OCI-LY7 (cell line): ENCODE measurements at regions not wholly inside any gene's neighbourhood (a gene's known extent, or its start where the extent isn't known, plus 50 kb on each side); places are given as distances from the start of the nearest gene placed in this dataset.

Experiments
- BruUV-seq: library from RNA; stranded (reverse); fragments of 400-500 nt; replicated peaks from 2 replicates; lab custom pipeline; 2021; lab: Mats Ljungman, UMichigan
- CTCF ChIA-PET: fragments of 300-600 bp; sonication (Branson Sonifier 250); formaldehyde crosslinking; loops from one replicate; lab custom pipeline; 2022; ENCODE audit warnings: antibody characterized with exemption; ENCODE audit not compliant: unreplicated experiment; lab: Charles Lee
- POLR2A ChIA-PET: fragments of 300-600 bp; sonication (Branson Sonifier 250); formaldehyde crosslinking; loops from one replicate; lab custom pipeline; 2022; ENCODE audit warnings: antibody characterized with exemption; lab: Charles Lee
- DNase-seq: peaks from one replicate; pipeline ENCODE4 v3.0.0-alpha.2; 2015; ENCODE audit warnings: low spot score
- H2AFZ ChIP-seq: fragments of 200-600 bp; sonication (generic), shearing (Covaris generic); 2 replicates; pipeline ENCODE4 v1.6.1; 2014; ENCODE audit warnings: mild to moderate bottlenecking, antibody characterized with exemption, low read length, moderate library complexity
- H3K27ac ChIP-seq: fragments of 200-600 bp; sonication (generic); 2 replicates; pipeline ENCODE4 v1.5.1; 2014; ENCODE audit warnings: mixed run types, low read depth, mild to moderate bottlenecking, moderate library complexity, low read length, inconsistent platforms; ENCODE audit not compliant: poor library complexity, severe bottlenecking
- H3K36me3 ChIP-seq: fragments of 200-600 bp; sonication (generic); 2 replicates; pipeline ENCODE4 v1.6.1; 2014; ENCODE audit warnings: mild to moderate bottlenecking, antibody characterized with exemption, low read length, moderate library complexity, mixed read lengths; ENCODE audit not compliant: insufficient read depth
- H3K4me1 ChIP-seq: fragments of 200-600 bp; sonication (generic); 2 replicates; pipeline ENCODE4 v1.5.1; 2014; ENCODE audit warnings: mild to moderate bottlenecking, low read length; ENCODE audit not compliant: insufficient read depth, poor library complexity, severe bottlenecking
- H3K4me2 ChIP-seq: fragments of 200-600 bp; sonication (generic); 2 replicates; pipeline ENCODE4 v1.6.1; 2014; ENCODE audit warnings: mild to moderate bottlenecking, low read length
- H3K4me3 ChIP-seq: fragments of 200-600 bp; sonication (generic); 2 replicates; pipeline ENCODE4 v1.5.1; 2014; ENCODE audit warnings: mild to moderate bottlenecking, low read depth, low read length; ENCODE audit not compliant: poor library complexity, severe bottlenecking
- H3K79me2 ChIP-seq: fragments of 200-600 bp; sonication (generic); 2 replicates; pipeline ENCODE4 v1.6.1; 2016; ENCODE audit warnings: low read depth, mild to moderate bottlenecking, low read length, moderate library complexity, mixed read lengths; ENCODE audit not compliant: insufficient read depth
- H3K9me2 ChIP-seq: fragments of 200-600 bp; sonication (generic); 2 replicates; pipeline ENCODE4 v1.6.1; 2016; ENCODE audit warnings: mild to moderate bottlenecking, low read length, mixed read lengths; ENCODE audit not compliant: insufficient read depth
- H3K9me3 ChIP-seq: fragments of 200-600 bp; sonication (generic); 2 replicates; pipeline ENCODE4 v1.6.1; 2014; ENCODE audit warnings: mild to moderate bottlenecking, mixed run types, low read length, mixed read lengths
- H4K20me1 ChIP-seq: fragments of 200-600 bp; sonication (generic); 2 replicates; pipeline ENCODE4 v1.6.1; 2014; ENCODE audit warnings: mild to moderate bottlenecking, antibody characterized with exemption, low read length, moderate library complexity, mixed read lengths; ENCODE audit not compliant: insufficient read depth
- EZH2phosphoT487 ChIP-seq: fragments of 200-600 bp; sonication (generic); IDR thresholded peaks from 2 replicates; pipeline ENCODE4 v1.6.1; 2018; ENCODE audit warnings: low read depth, borderline replicate concordance, mild to moderate bottlenecking, mixed run types, antibody characterized with exemption, low read length, moderate library complexity, mixed read lengths
- intact Hi-C: fragments of 100-400 bp; cut with micrococcal nuclease; formaldehyde crosslinking; loops from one replicate; pipeline ENCODE4 v1.10.0; 2022; ENCODE audit not compliant: unreplicated experiment
- TF ChIP-seq, protein P1 (sequence below): fragments of 200-600 bp; sonication (generic); conservative IDR thresholded peaks from 2 replicates; pipeline ENCODE4 v1.5.1; 2014; ENCODE audit warnings: mild to moderate bottlenecking, antibody characterized with exemption, low read length, moderate library complexity, mixed read lengths

GRCh38 chr14:106029959-106030358, 503.6 kb downstream of the TMEM121 start:
- TF ChIP-seq, protein P1, sequence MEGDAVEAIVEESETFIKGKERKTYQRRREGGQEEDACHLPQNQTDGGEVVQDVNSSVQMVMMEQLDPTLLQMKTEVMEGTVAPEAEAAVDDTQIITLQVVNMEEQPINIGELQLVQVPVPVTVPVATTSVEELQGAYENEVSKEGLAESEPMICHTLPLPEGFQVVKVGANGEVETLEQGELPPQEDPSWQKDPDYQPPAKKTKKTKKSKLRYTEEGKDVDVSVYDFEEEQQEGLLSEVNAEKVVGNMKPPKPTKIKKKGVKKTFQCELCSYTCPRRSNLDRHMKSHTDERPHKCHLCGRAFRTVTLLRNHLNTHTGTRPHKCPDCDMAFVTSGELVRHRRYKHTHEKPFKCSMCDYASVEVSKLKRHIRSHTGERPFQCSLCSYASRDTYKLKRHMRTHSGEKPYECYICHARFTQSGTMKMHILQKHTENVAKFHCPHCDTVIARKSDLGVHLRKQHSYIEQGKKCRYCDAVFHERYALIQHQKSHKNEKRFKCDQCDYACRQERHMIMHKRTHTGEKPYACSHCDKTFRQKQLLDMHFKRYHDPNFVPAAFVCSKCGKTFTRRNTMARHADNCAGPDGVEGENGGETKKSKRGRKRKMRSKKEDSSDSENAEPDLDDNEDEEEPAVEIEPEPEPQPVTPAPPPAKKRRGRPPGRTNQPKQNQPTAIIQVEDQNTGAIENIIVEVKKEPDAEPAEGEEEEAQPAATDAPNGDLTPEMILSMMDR = no peak
- TF ChIP-seq EZH2phosphoT487 = no peak
- no TSS peak for BruUV-seq
- Histone ChIP-seq H3K4me3 (no peak overlapping the region), H3K9me3 (no peaks in the 10 kb centered on the region), H3K9me2 (no peaks in the 10 kb centered on the region), H3K27ac (no peak overlapping the region), H3K79me2 (no peaks in the 10 kb centered on the region), H3K4me1 (no peaks in the 10 kb centered on the region), H4K20me1 (no peaks in the 10 kb centered on the region), H3K4me2 (no peak overlapping the region), H2AFZ (no peak overlapping the region), H3K36me3 (no peaks in the 10 kb centered on the region)
- DNase-seq = no peak
- intact Hi-C loops = no loop called here
- POLR2A ChIA-PET = no interaction called here
- CTCF ChIA-PET = no interaction called here

- H3K4me3 ChIP-seq = no peak overlapping the region
- H3K4me1 ChIP-seq = no peaks in the 10 kb centered on the region
- POLR2A ChIA-PET = no interaction called here
- no peaks in the 10 kb centered on the region for H3K9me2 ChIP-seq
- no peaks in the 10 kb centered on the region for H3K9me3 ChIP-seq
- H2AFZ ChIP-seq = no peak overlapping the region
- H3K27ac ChIP-seq = no peak overlapping the region
- DNase-seq = no peak
- H3K4me2 ChIP-seq = no peak overlapping the region
- intact Hi-C loops = no loop called here
- no peaks in the 10 kb centered on the region for H4K20me1 ChIP-seq
- BruUV-seq = no TSS peak
- TF ChIP-seq, protein P1 = no peak
- no peak for TF ChIP-seq EZH2phosphoT487
- no peaks in the 10 kb centered on the region for H3K36me3 ChIP-seq
- CTCF ChIA-PET = no interaction called here
- no peaks in the 10 kb centered on the region for H3K79me2 ChIP-seq
Measured at GRCh38 chr14:106037380-106037779, 511.0 kb downstream of the TMEM121 start.

GRCh38 chr14:106038263-106038662, 511.9 kb downstream of the TMEM121 start:
- CTCF ChIA-PET = no interaction called here
- intact Hi-C loops = no loop called here
- no peak for DNase-seq

More at GRCh38 chr14:106038263-106038662, 511.9 kb downstream of the TMEM121 start:
- H4K20me1 ChIP-seq = no peaks in the 10 kb centered on the region
- no TSS peak for BruUV-seq
- no peak overlapping the region for H3K27ac ChIP-seq
- no peaks in the 10 kb centered on the region for H3K9me3 ChIP-seq
- POLR2A ChIA-PET = no interaction called here
- no peaks in the 10 kb centered on the region for H3K79me2 ChIP-seq
- no peak overlapping the region for H3K4me2 ChIP-seq
- no peaks in the 10 kb centered on the region for H3K4me1 ChIP-seq
- no peaks in the 10 kb centered on the region for H3K9me2 ChIP-seq
- H2AFZ ChIP-seq = no peak overlapping the region
- no peak for TF ChIP-seq EZH2phosphoT487
- no peak overlapping the region for H3K4me3 ChIP-seq
- no peaks in the 10 kb centered on the region for H3K36me3 ChIP-seq
